ENCODE measurements at regions not wholly inside any gene's neighbourhood (a gene's known extent, or its start where the extent isn't known, plus 50 kb on each side); places are given as distances from the start of the nearest gene placed in this dataset.
A peak's percentile ranks its signal among the peaks of the same experiment; 100 is the strongest.

- Histone ChIP-seq H3K9ac (ENCODE audit: extremely low read depth, low read length, poor library complexity, severe bottlenecking) (no peak overlapping the region), H3K27me3 (ENCODE audit: control insufficient read depth, insufficient read depth, low read length, poor library complexity, severe bottlenecking) (no peaks in the 10 kb centered on the region), H3K4me3 (ENCODE audit: low read length) (no peak overlapping the region), H3K4me1 (ENCODE audit: control insufficient read depth, insufficient read depth, low read length) (peaks cover 7% of the 10 kb centered on the region), H3K36me3 (ENCODE audit: control insufficient read depth, insufficient read depth, low read length) (no peaks in the 10 kb centered on the region), H3K9me3 (ENCODE audit: control insufficient read depth, low read length) (no peaks in the 10 kb centered on the region), H3K27ac (ENCODE audit: low read depth, low read length) (no peak overlapping the region)
- Mint-ChIP-seq H3K9me3 (no peaks in the 10 kb centered on the region), H3K36me3 (ENCODE audit: low read depth) (no peaks in the 10 kb centered on the region), H3K27me3 (ENCODE audit: insufficient read depth) (no peaks in the 10 kb centered on the region), H3K27ac (no peak overlapping the region), H3K4me1 (peaks cover 32% of the 10 kb centered on the region), H3K4me3 (no peak overlapping the region)
- WGBS, 2 experiments (ENCODE audit: insufficient coverage in 1 of 2, insufficient read length in 1 of 2), result 86 to 100% methylated on average over 1 of the region's 1 CpG
- no peak for TF ChIP-seq CTCF (conservative IDR thresholded peaks at IDR 0.05)
- no peak for DNase-seq
Measured at GRCh38 chr2:187982668-187983067, 309.0 kb upstream of the GULP1 start.

- H3K36me3 ChIP-seq (ENCODE audit: control insufficient read depth, insufficient read depth, low read length), result no peaks in the 10 kb centered on the region
- no peak for TF ChIP-seq CTCF (conservative IDR thresholded peaks at IDR 0.05)
- H3K9ac ChIP-seq (ENCODE audit: extremely low read depth, low read length, poor library complexity, severe bottlenecking), result no peak overlapping the region
- Mint-ChIP-seq H3K27ac (no peak overlapping the region), H3K4me3 (no peak overlapping the region), H3K27me3 (ENCODE audit: insufficient read depth) (no peaks in the 10 kb centered on the region), H3K4me1 (peaks cover 26% of the 10 kb centered on the region), H3K36me3 (ENCODE audit: low read depth) (no peaks in the 10 kb centered on the region), H3K9me3 (no peaks in the 10 kb centered on the region)
- H3K27me3 ChIP-seq (ENCODE audit: control insufficient read depth, insufficient read depth, low read length, poor library complexity, severe bottlenecking), result no peaks in the 10 kb centered on the region
- no peak overlapping the region for H3K4me3 ChIP-seq (ENCODE audit: low read length)
- DNase-seq, result no peak
- H3K4me1 ChIP-seq (ENCODE audit: control insufficient read depth, insufficient read depth, low read length), result peaks cover 7% of the 10 kb centered on the region
- no peaks in the 10 kb centered on the region for H3K9me3 ChIP-seq (ENCODE audit: control insufficient read depth, low read length)
- WGBS, 2 experiments (ENCODE audit: insufficient coverage in 1 of 2, insufficient read length in 1 of 2), result 98% methylated on average over 2 of the region's 2 CpGs; no CpG with 5 or more reads in 1 of the 2 experiments
- H3K27ac ChIP-seq (ENCODE audit: low read depth, low read length), result no peak overlapping the region
Measured at GRCh38 chr2:187985195-187985594, 306.5 kb upstream of the GULP1 start.

- Histone ChIP-seq H3K27me3 (ENCODE audit: control insufficient read depth, insufficient read depth, low read length, poor library complexity, severe bottlenecking) (no peaks in the 10 kb centered on the region), H3K9ac (ENCODE audit: extremely low read depth, low read length, poor library complexity, severe bottlenecking) (no peak overlapping the region), H3K4me3 (ENCODE audit: low read length) (no peak overlapping the region), H3K4me1 (ENCODE audit: control insufficient read depth, insufficient read depth, low read length) (peaks cover 7% of the 10 kb centered on the region), H3K9me3 (ENCODE audit: control insufficient read depth, low read length) (no peaks in the 10 kb centered on the region), H3K36me3 (ENCODE audit: control insufficient read depth, insufficient read depth, low read length) (no peaks in the 10 kb centered on the region), H3K27ac (ENCODE audit: low read depth, low read length) (no peak overlapping the region)
- no peaks in the 10 kb centered on the region for H3K9me3 Mint-ChIP-seq
- DNase-seq, result no peak
- peak overlapping the region; percentile 35 for H3K27ac Mint-ChIP-seq
- no peaks in the 10 kb centered on the region for H3K36me3 Mint-ChIP-seq (ENCODE audit: low read depth)
- H3K4me1 Mint-ChIP-seq, result peaks cover 30% of the 10 kb centered on the region
- no peak overlapping the region for H3K4me3 Mint-ChIP-seq
- WGBS, 2 experiments (ENCODE audit: insufficient coverage in 1 of 2, insufficient read length in 1 of 2), result 79 to 81% methylated on average over 3 to 4 of the region's 4 CpGs
- TF ChIP-seq CTCF (conservative IDR thresholded peaks at IDR 0.05), result no peak
- H3K27me3 Mint-ChIP-seq (ENCODE audit: insufficient read depth), result no peaks in the 10 kb centered on the region
Measured at GRCh38 chr2:187985923-187986322, 305.8 kb upstream of the GULP1 start.

Measured in endodermal cell (in vitro differentiated cells).